ENCODE measurements at regions not wholly inside any gene's neighbourhood (a gene's known extent, or its start where the extent isn't known, plus 50 kb on each side); places are given as distances from the start of the nearest gene placed in this dataset.

DNA sequence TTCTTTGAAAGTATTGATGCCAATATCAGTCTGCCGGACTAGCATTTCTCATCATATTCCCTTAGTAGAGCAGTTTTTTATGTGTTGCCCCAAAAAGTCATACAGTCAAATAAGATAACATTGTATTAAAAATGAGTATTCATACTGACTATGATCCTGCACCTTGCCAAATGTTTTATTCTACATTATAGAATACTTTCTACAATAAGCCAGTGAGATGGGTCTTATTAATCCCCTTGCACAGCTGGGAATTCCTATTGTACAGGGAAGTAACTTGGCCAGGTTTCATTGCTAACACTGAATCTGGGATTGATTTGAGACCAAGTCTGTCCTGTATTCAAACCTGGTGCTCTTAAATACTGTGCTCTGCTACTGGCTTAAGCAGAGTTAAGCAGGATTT lies 114.0 kb downstream of the KCTD12 start:
- H3K9ac ChIP-seq (replicated peaks in 1 of 4; ENCODE audit: extremely low read depth in 1 of 4, low read depth in 3 of 4, low read length in 3 of 4), result no peak overlapping the region
- H3K27ac ChIP-seq (ENCODE audit: low read depth, low read length), result no peak overlapping the region
- DNase-seq (ENCODE audit: low read depth in 1 of 2, low spot score in 2 of 2), result no peak
- WGBS, 2 experiments (ENCODE audit: extremely low coverage in 1 of 2, insufficient coverage in 1 of 2, insufficient read length in 1 of 2, insufficient replicate concordance in 2 of 2, low coverage in 1 of 2, low lambda C conversion rate in 2 of 2, missing lambda C conversion rate in 1 of 2), result 95% methylated on average over 1 of the region's 1 CpG; no CpG with 5 or more reads in 1 of the 2 experiments
- H3K4me3 ChIP-seq (ENCODE audit: extremely low read depth in 1 of 4, insufficient read depth in 2 of 4, low read depth in 3 of 4, low read length in 4 of 4), result no peak overlapping the region
- no peaks in the 10 kb centered on the region for H3K4me1 ChIP-seq (replicated peaks in 1 of 4; ENCODE audit: control insufficient read depth in 3 of 4, insufficient read depth in 4 of 4, low read length in 3 of 4)
- H3K23ac ChIP-seq (ENCODE audit: insufficient read length), result no peak overlapping the region
- H2AFZ ChIP-seq (ENCODE audit: low read length), result no peak overlapping the region
- H3K4ac ChIP-seq (replicated peaks; ENCODE audit: insufficient read length, low read depth, low read length), result no peak overlapping the region
- H3K56ac ChIP-seq (replicated peaks; ENCODE audit: insufficient read length, low read depth, low read length), result no peak overlapping the region
- no peak for FAIRE-seq
- H4K8ac ChIP-seq (ENCODE audit: extremely low read depth, insufficient read depth, low read length), result no peak overlapping the region
- H3K14ac ChIP-seq (ENCODE audit: insufficient read length), result no peak overlapping the region
- no peaks in the 10 kb centered on the region for H3K23me2 ChIP-seq (ENCODE audit: low read depth, low read length)
- H2BK120ac ChIP-seq (replicated peaks; ENCODE audit: low read depth, low read length), result no peak overlapping the region
- no peaks in the 10 kb centered on the region for H3K36me3 ChIP-seq (ENCODE audit: control insufficient read depth in 2 of 4, insufficient read depth in 4 of 4, low read length in 3 of 4)
- no peaks in the 10 kb centered on the region for H3K9me3 ChIP-seq (ENCODE audit: insufficient read depth in 2 of 2, low read depth in 1 of 2, low read length in 1 of 2)
- H2BK12ac ChIP-seq (ENCODE audit: low read depth, low read length), result no peak overlapping the region
- CTCF ChIA-PET (ENCODE audit: partially characterized antibody), result interaction anchor here (0.6 kb wide), 1 partner anchor 10 kb away, joined by 3 read pairs; no protein-coding TSS in a partner anchor
- H2BK20ac ChIP-seq (ENCODE audit: low read length), result no peak overlapping the region
- POLR2A ChIA-PET (ENCODE audit: partially characterized antibody), result no interaction called here
- H2AK5ac ChIP-seq (ENCODE audit: low read depth, low read length), result no peak overlapping the region
- no peak overlapping the region for H2BK15ac ChIP-seq (ENCODE audit: low read length)
- H3K4me2 ChIP-seq (ENCODE audit: insufficient read depth in 1 of 2, low read depth in 2 of 2, low read length in 2 of 2), result no peak overlapping the region
- no peak overlapping the region for H2BK5ac ChIP-seq (ENCODE audit: low read depth, low read length)
- H3K79me1 ChIP-seq (ENCODE audit: low read depth, low read length), result no peaks in the 10 kb centered on the region
- no peaks in the 10 kb centered on the region for H4K20me1 ChIP-seq (replicated peaks in 1 of 2; ENCODE audit: control insufficient read depth in 1 of 2, insufficient read depth in 2 of 2, low read length in 2 of 2)
- no peak overlapping the region for H4K91ac ChIP-seq (replicated peaks; ENCODE audit: insufficient read length, low read length)
- H3K27me3 ChIP-seq (replicated peaks in 1 of 4; ENCODE audit: control insufficient read depth in 3 of 4, extremely low read depth in 1 of 4, insufficient read depth in 3 of 4, low read length in 3 of 4), result no peaks in the 10 kb centered on the region
- H3K79me2 ChIP-seq (ENCODE audit: control insufficient read depth in 1 of 2, insufficient read depth in 2 of 2, low read length in 2 of 2), result no peaks in the 10 kb centered on the region
- no peak overlapping the region for H3K18ac ChIP-seq (ENCODE audit: extremely low read depth, low read length)
- no peak overlapping the region for H4K5ac ChIP-seq (ENCODE audit: insufficient read length, low read depth, low read length)
- TF ChIP-seq, protein P1, sequence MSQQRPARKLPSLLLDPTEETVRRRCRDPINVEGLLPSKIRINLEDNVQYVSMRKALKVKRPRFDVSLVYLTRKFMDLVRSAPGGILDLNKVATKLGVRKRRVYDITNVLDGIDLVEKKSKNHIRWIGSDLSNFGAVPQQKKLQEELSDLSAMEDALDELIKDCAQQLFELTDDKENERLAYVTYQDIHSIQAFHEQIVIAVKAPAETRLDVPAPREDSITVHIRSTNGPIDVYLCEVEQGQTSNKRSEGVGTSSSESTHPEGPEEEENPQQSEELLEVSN (IDR thresholded peaks at IDR 0.05), result no peak
- TF ChIP-seq POLR2A (IDR thresholded peaks at IDR 0.05; ENCODE audit: control extremely low read depth in 1 of 2, low read depth in 2 of 2, low read length in 2 of 2) (no peak), HDAC6 (IDR thresholded peaks at IDR 0.05; ENCODE audit: low read depth, low read length) (no peak), EP300 (IDR thresholded peaks at IDR 0.05; ENCODE audit: borderline replicate concordance in 1 of 2, low read depth in 2 of 2, low read length in 2 of 2) (no peak), BACH1 (IDR thresholded peaks at IDR 0.05; ENCODE audit: low read length) (no peak), SIRT6 (IDR thresholded peaks at IDR 0.05; ENCODE audit: low read length) (no peak), POU5F1 (IDR thresholded peaks at IDR 0.05; ENCODE audit: low read depth, low read length) (no peak), CBX5 (IDR thresholded peaks at IDR 0.05; ENCODE audit: low read depth, low read length) (no peak), PHF8 (conservative IDR thresholded peaks at IDR 0.05; ENCODE audit: low read depth, low read length) (no peak), MAX (IDR thresholded peaks at IDR 0.05) (no peak), RFX5 (IDR thresholded peaks at IDR 0.05; ENCODE audit: borderline replicate concordance, low read depth, low read length) (no peak), KDM5A (IDR thresholded peaks at IDR 0.05; ENCODE audit: low read length) (no peak), RAD21 (IDR thresholded peaks at IDR 0.05 in 1 of 2, conservative IDR thresholded peaks at IDR 0.05 in 1 of 2; ENCODE audit: low read depth in 2 of 2, low read length in 2 of 2) (no peak), MAFK (IDR thresholded peaks at IDR 0.05; ENCODE audit: low read depth, low read length) (no peak), RXRA (IDR thresholded peaks at IDR 0.05; ENCODE audit: insufficient read depth, low read depth, low read length) (no peak)

Measured in H1 (cell line).